IMR-90 (cell line): ENCODE measurements at regions not wholly inside any gene's neighbourhood (a gene's known extent, or its start where the extent isn't known, plus 50 kb on each side); places are given as distances from the start of the nearest gene placed in this dataset.

Experiments used
- FOS ChIP-seq: fragments of 150-350 bp; IDR thresholded peaks from 2 replicates; pipeline ENCODE4 v1.6.1; 2016; ENCODE audit warnings: low read depth, low read length
- MAFK ChIP-seq: IDR thresholded peaks from 2 replicates; pipeline ENCODE4 v1.6.1; 2012; ENCODE audit warnings: low read depth, low read length, improper control_type of control experiment
- MAZ ChIP-seq: IDR thresholded peaks from 2 replicates; pipeline ENCODE4 v1.6.1; 2012; ENCODE audit warnings: low read depth, mild to moderate bottlenecking, low read length, improper control_type of control experiment, moderate library complexity, borderline replicate concordance
- MXI1 ChIP-seq: IDR thresholded peaks from 2 replicates; pipeline ENCODE4 v1.6.1; 2012; ENCODE audit warnings: low read depth, mild to moderate bottlenecking, low read length, moderate library complexity, borderline replicate concordance
- POLR2A ChIP-seq: IDR thresholded peaks from 2 replicates; pipeline ENCODE4 v1.6.1; 2012; ENCODE audit warnings: mild to moderate bottlenecking, low read depth, low read length
- RFX5 ChIP-seq: IDR thresholded peaks from 2 replicates; pipeline ENCODE4 v1.8.0; 2012; ENCODE audit warnings: low read depth, mild to moderate bottlenecking, low read length, moderate library complexity
- SMC3 ChIP-seq: fragments of 150-350 bp; IDR thresholded peaks from 2 replicates; pipeline ENCODE4 v1.6.1; 2016; ENCODE audit warnings: low read depth, mild to moderate bottlenecking, antibody characterized with exemption, low read length, moderate library complexity
- TF ChIP-seq, protein P1 (sequence below): conservative IDR thresholded peaks from 2 replicates; pipeline ENCODE4 v1.5.1; 2012; ENCODE audit warnings: mild to moderate bottlenecking, low read depth, low read length, improper control_type of control experiment

DNA sequence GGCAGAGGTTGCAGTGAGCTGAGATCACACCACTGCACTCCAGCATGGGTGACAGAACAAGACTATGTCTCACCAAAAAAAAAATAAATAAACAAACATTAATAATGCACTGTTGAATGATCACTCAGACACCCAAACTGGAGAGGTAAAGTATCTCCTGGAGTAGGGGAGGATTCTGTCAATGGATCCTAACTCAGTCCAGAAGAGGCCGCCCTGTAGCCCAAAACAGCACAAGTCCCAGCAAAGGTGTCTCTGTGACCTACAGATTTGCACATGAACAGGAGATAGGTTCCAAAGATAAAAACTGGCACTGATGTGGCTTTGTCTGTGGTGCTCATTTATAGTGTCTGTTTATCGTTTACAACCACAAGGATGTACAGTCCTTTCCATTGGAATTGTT lies 352.9 kb upstream of the USP9Y start:
- TF ChIP-seq MAZ (no peak), FOS (no peak), MAFK (no peak), RFX5 (no peak), SMC3 (no peak), POLR2A (no peak), MXI1 (no peak)
- TF ChIP-seq, protein P1, sequence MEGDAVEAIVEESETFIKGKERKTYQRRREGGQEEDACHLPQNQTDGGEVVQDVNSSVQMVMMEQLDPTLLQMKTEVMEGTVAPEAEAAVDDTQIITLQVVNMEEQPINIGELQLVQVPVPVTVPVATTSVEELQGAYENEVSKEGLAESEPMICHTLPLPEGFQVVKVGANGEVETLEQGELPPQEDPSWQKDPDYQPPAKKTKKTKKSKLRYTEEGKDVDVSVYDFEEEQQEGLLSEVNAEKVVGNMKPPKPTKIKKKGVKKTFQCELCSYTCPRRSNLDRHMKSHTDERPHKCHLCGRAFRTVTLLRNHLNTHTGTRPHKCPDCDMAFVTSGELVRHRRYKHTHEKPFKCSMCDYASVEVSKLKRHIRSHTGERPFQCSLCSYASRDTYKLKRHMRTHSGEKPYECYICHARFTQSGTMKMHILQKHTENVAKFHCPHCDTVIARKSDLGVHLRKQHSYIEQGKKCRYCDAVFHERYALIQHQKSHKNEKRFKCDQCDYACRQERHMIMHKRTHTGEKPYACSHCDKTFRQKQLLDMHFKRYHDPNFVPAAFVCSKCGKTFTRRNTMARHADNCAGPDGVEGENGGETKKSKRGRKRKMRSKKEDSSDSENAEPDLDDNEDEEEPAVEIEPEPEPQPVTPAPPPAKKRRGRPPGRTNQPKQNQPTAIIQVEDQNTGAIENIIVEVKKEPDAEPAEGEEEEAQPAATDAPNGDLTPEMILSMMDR = no peak
